ENCODE measurements at regions not wholly inside any gene's neighbourhood (a gene's known extent, or its start where the extent isn't known, plus 50 kb on each side); places are given as distances from the start of the nearest gene placed in this dataset.

- Histone ChIP-seq H3K27me3 (ENCODE audit: insufficient read depth, low read depth) (no peaks in the 10 kb centered on the region), H3K27ac (no peak overlapping the region), H3K9me2 (ENCODE audit: insufficient read depth) (no peaks in the 10 kb centered on the region), H4K20me1 (ENCODE audit: insufficient read depth) (no peaks in the 10 kb centered on the region), H3K9me3 (ENCODE audit: insufficient read depth, low read depth) (no peaks in the 10 kb centered on the region), H3K36me3 (ENCODE audit: low read depth) (no peaks in the 10 kb centered on the region), H3F3A (ENCODE audit: insufficient read depth, low read depth) (no peaks in the 10 kb centered on the region), H2AFZ (no peak overlapping the region), H3K4me3 (no peak overlapping the region), H3K4me1 (replicated peaks; ENCODE audit: insufficient read depth) (no peaks in the 10 kb centered on the region), H3K79me2 (ENCODE audit: low read depth) (no peaks in the 10 kb centered on the region), H3K4me2 (no peak overlapping the region)
- CTCF ChIA-PET, result no interaction called here
- DNase-seq, result no peak
- BruUV-seq (replicated peaks), result no TSS peak
- intact Hi-C loops (cut with micrococcal nuclease; ENCODE audit: unreplicated experiment), result no loop called here
- no peak for TF ChIP-seq CTCF (conservative IDR thresholded peaks at IDR 0.05)
- no peak for TF ChIP-seq EZH2 (IDR thresholded peaks at IDR 0.05; ENCODE audit: low read depth)
- POLR2A ChIA-PET (ENCODE audit: unreplicated experiment), result no interaction called here
Observed at GRCh38 chr1:56034222-56034621, 545.1 kb downstream of the PLPP3 start.

- H3K27ac ChIP-seq, result no peak overlapping the region
- no peaks in the 10 kb centered on the region for H3K9me2 ChIP-seq (ENCODE audit: insufficient read depth)
- no peak for DNase-seq
- no peaks in the 10 kb centered on the region for H4K20me1 ChIP-seq (ENCODE audit: insufficient read depth)
- H3K4me3 ChIP-seq, result no peak overlapping the region
- intact Hi-C loops (cut with micrococcal nuclease; ENCODE audit: unreplicated experiment), result no loop called here
- TF ChIP-seq EZH2 (IDR thresholded peaks at IDR 0.05; ENCODE audit: low read depth) (no peak), CTCF (conservative IDR thresholded peaks at IDR 0.05) (no peak)
- H3K79me2 ChIP-seq (ENCODE audit: low read depth), result no peaks in the 10 kb centered on the region
- ChIA-PET CTCF (no interaction called here), POLR2A (ENCODE audit: unreplicated experiment) (no interaction called here)
- no peak overlapping the region for H2AFZ ChIP-seq
- H3K4me2 ChIP-seq, result no peak overlapping the region
- no peaks in the 10 kb centered on the region for H3K36me3 ChIP-seq (ENCODE audit: low read depth)
- no peaks in the 10 kb centered on the region for H3F3A ChIP-seq (ENCODE audit: insufficient read depth, low read depth)
- no peaks in the 10 kb centered on the region for H3K9me3 ChIP-seq (ENCODE audit: insufficient read depth, low read depth)
- BruUV-seq (replicated peaks), result no TSS peak
- no peaks in the 10 kb centered on the region for H3K4me1 ChIP-seq (replicated peaks; ENCODE audit: insufficient read depth)
- no peaks in the 10 kb centered on the region for H3K27me3 ChIP-seq (ENCODE audit: insufficient read depth, low read depth)
Observed at GRCh38 chr1:56033321-56034037, 545.9 kb downstream of the PLPP3 start.

- BruUV-seq (replicated peaks), result no TSS peak
- Histone ChIP-seq H3K4me1 (replicated peaks; ENCODE audit: insufficient read depth) (no peaks in the 10 kb centered on the region), H3K27me3 (ENCODE audit: insufficient read depth, low read depth) (no peaks in the 10 kb centered on the region), H3K4me3 (no peak overlapping the region), H3K9me2 (ENCODE audit: insufficient read depth) (no peaks in the 10 kb centered on the region), H3K27ac (no peak overlapping the region), H3K79me2 (ENCODE audit: low read depth) (no peaks in the 10 kb centered on the region), H3K4me2 (no peak overlapping the region), H4K20me1 (ENCODE audit: insufficient read depth) (no peaks in the 10 kb centered on the region), H3F3A (ENCODE audit: insufficient read depth, low read depth) (no peaks in the 10 kb centered on the region), H3K36me3 (ENCODE audit: low read depth) (no peaks in the 10 kb centered on the region), H3K9me3 (ENCODE audit: insufficient read depth, low read depth) (no peaks in the 10 kb centered on the region), H2AFZ (no peak overlapping the region)
- CTCF ChIA-PET, result interaction anchor here (0.7 kb wide), 1 partner anchor 761 kb away, joined by 4 read pairs; no protein-coding TSS in a partner anchor
- POLR2A ChIA-PET (ENCODE audit: unreplicated experiment), result no interaction called here
- intact Hi-C loops (cut with micrococcal nuclease; ENCODE audit: unreplicated experiment), result no loop called here
- no peak for TF ChIP-seq CTCF (conservative IDR thresholded peaks at IDR 0.05)
- no peak for TF ChIP-seq EZH2 (IDR thresholded peaks at IDR 0.05; ENCODE audit: low read depth)
- no peak for DNase-seq
Observed at GRCh38 chr1:56032096-56032676, 547.2 kb downstream of the PLPP3 start.
